ENCODE measurements at regions not wholly inside any gene's neighbourhood (a gene's known extent, or its start where the extent isn't known, plus 50 kb on each side); places are given as distances from the start of the nearest gene placed in this dataset.

DNA sequence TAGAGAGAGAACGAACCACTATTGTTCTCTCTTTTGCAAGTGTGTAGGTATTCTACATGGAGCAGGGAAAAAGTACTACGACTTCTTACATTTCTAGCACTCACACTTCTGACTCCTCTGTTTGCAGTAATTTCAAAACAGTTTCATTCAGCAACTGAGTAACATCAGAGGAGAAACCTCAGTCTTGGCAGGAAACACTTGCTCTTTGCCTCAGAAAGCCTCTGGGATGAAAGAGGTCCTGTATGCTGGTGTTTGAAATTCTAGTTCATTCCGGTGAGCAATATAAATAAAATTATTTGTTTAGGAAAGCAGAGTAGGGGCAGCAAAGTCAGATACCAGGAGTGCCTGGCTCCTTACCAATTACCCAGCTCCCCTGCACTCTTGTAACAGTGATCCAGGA, 595.5 kb downstream of the TBC1D4 start:
- TF ChIP-seq, protein P1, sequence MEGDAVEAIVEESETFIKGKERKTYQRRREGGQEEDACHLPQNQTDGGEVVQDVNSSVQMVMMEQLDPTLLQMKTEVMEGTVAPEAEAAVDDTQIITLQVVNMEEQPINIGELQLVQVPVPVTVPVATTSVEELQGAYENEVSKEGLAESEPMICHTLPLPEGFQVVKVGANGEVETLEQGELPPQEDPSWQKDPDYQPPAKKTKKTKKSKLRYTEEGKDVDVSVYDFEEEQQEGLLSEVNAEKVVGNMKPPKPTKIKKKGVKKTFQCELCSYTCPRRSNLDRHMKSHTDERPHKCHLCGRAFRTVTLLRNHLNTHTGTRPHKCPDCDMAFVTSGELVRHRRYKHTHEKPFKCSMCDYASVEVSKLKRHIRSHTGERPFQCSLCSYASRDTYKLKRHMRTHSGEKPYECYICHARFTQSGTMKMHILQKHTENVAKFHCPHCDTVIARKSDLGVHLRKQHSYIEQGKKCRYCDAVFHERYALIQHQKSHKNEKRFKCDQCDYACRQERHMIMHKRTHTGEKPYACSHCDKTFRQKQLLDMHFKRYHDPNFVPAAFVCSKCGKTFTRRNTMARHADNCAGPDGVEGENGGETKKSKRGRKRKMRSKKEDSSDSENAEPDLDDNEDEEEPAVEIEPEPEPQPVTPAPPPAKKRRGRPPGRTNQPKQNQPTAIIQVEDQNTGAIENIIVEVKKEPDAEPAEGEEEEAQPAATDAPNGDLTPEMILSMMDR (IDR thresholded peaks at IDR 0.05 in 4 of 5, conservative IDR thresholded peaks at IDR 0.05 in 1 of 5) = no peak
- no peak for TF ChIP-seq POLR2A (IDR thresholded peaks at IDR 0.05)

Measured in gastrocnemius medialis (tissue), 4 donors.